ENCODE measurements at regions not wholly inside any gene's neighbourhood (a gene's known extent, or its start where the extent isn't known, plus 50 kb on each side); places are given as distances from the start of the nearest gene placed in this dataset.

- no peak for DNase-seq (ENCODE audit: low spot score)
- no peak for TF ChIP-seq CTCF (IDR thresholded peaks at IDR 0.05)
- ATAC-seq (ENCODE audit: low FRiP score): no peak
Observed at GRCh38 chr15:101539930-101540329, 50.4 kb upstream of the PCSK6 start.

GRCh38 chr15:101539492-101539891 is 50.0 kb upstream of the PCSK6 start:
- no peak for TF ChIP-seq CTCF (IDR thresholded peaks at IDR 0.05)
- ATAC-seq (ENCODE audit: low FRiP score) (no peak), DNase-seq (ENCODE audit: low spot score) (no peak)
